Fibroblast of skin of abdomen (primary cell): ENCODE measurements at regions not wholly inside any gene's neighbourhood (a gene's known extent, or its start where the extent isn't known, plus 50 kb on each side); places are given as distances from the start of the nearest gene placed in this dataset.
"Not testable (repeated sequence)": the region's sequence is repeated elsewhere in the genome, so short reads cannot be mapped to it uniquely, and the experiment has no call there.

Experiments
- DNase-seq: peaks from one replicate; pipeline ENCODE4 v3.0.0-alpha.2; 2013

- DNase-seq = not testable (repeated sequence)
These were observed 84.7 kb downstream of the METTL2B start for GRCh38 chr7:128561116-128561722.

GRCh38 chr7:128562795-128563194 is 86.2 kb downstream of the METTL2B start:
- DNase-seq = not testable (repeated sequence)

DNA sequence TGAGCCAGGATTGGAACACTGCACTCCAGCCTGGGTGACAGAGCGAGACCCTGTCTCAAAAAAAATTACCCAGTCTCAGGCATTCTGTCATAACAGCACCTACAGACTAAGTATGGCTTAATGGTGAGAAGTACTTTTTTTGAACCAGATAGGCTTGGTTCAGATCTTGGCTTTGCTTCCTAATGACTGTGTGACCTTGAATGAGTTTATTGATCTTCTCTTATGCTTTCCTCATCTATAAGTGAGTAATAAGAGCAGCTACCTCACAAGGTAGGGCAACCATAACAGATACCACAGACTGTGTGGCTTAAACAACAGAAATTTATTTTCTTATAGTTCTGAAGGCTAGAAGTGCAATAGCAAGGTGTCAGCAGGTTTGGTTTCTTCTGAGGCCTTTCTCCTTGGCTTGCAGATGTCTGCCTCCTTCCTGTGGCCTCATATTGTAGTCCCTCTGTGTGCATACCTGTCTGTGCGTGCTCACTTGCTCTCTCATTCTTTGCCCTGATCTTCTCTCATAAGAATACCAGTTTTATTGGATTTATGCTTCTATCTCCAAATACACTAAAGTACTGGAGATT is 87.7 kb downstream of the METTL2B start:
- DNase-seq = not testable (repeated sequence)

DNA sequence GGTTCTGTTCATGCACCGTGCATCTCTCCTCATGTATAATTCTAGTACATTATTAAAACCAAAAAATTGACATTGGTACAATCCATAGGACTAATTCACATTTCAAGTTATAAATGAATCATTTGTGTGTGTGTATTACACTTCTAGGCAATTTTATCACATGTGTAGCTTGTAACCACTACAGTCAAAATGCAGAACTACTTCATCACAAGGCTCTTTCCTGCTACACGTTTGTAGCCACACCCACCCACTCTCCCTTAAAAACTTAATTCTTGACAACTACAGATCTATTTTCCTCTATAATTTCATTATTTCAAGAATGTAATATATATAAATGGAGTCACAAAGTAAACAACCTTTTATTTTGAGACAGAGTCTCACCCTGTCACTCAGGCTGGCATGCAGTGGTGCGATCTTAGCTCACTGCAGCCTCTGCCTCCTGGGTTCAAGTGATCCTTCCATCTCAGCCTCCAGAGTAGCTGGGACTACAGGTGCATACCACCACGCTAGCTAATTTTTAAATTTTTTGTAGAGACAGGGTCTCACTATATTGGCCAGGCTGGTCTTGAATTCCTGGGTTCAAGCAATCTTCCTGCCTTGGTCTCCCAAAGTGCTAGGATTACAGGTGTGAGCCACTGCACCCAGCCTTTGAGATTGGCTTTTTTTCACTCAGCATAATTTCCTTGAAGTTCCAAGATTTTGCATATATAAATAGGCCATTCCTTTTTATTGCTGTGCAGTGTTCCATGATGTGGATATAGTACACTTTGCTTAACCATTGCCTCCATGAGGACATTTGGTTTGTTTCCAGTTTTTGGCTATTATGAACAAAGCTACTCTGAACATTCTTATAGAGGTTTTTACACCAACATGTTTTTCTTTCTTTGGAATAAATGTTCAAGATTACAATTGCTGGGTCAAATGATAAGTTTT is 88.7 kb downstream of the METTL2B start:
- DNase-seq = not testable (repeated sequence)

DNA sequence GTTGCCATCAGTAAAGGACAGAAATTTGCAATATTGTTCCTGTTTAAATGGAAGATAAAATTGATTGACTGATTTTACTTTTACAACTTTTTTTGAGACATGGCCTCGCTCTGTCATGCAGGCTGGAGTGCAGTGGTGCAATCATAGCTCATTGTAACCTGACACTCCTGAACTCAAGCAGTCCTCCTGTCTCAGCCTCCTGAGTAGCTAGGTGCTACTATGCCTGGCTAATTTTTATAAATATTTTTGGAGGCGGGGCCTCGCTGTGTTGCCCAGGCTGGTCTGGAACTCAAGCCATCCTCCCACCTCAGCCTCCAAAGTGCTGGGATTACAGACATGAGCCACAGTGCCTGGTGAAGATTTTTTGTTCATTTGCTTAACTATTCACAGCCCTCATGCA is 96.8 kb upstream of the GARIN1A start:
- DNase-seq = not testable (repeated sequence)

DNA sequence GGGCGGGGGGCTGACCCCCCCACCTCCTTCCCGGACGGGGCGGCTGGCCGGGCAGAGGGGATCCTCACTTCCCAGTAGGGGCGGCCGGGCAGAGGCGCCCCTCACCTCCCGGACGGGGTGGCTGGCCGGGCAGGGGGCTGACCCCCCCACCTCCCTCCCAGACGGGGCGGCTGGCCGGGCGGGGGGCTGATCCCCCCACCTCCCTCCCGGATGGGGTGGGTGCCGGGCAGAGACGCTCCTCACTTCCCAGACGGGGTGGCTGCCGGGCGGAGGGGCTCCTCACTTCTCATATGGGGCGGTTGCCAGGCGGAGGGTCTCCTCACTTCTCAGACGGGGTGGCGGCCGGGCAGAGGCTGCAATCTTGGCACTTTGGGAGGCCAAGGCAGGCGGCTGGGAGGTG is 95.1 kb upstream of the GARIN1A start:
- not testable (repeated sequence) for DNase-seq

- not testable (repeated sequence) for DNase-seq
These were observed 92.2 kb upstream of the GARIN1A start for GRCh38 chr7:128579843-128580242.

DNA sequence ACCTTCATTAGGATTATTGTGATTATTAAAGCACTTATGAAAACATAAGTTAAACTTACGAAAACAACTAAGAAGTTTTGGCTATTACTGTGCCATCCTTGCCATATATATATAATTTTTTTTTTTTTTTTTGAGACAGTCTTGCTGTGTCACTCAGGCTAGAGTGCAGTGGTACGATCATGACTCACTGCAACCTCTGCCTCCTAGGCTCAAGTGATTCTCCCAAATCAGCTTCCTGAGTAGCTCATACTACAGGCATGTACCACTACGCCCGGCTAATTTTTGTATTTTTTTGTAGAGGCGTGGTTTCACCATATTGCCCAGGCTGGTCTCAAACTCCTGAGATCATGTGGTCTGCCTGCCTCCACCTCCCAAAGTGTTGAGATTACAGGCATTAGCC is 91.0 kb upstream of the GARIN1A start:
- peak; percentile 21 for DNase-seq

DNA sequence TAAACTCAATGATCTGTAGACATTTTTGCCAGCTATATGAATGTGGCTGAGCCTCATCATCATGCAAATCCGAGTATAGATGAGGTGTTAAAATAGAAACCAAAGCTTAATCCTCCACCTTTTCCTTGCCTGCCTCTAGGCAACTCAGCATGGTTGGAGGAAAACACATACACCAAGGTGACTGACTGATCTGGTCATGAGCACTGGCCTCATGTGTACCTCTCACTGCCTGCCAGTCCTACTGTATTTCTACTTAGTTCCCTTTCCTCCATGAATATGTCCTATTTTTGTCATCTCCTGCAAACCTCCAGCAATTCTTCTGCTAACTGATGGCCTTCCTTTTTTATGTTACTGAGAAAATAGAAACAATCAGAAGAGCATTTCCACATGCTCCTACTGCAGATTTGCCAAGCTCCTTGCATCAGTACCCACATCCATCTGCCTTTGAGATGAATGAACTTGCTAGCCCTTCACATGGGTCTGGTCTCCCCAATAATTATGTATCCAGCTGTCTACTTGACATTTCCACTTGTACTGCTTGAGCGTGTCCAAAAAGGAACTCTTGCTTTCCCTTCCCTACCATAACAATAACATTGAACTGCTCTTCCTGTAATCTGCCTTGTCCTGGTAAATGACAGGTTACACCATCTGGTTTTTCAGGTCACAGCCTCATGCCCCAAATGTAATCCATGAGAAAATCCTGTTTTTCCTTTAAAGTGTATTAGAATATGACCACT is 90.1 kb upstream of the GARIN1A start:
- not testable (repeated sequence) for DNase-seq

DNA sequence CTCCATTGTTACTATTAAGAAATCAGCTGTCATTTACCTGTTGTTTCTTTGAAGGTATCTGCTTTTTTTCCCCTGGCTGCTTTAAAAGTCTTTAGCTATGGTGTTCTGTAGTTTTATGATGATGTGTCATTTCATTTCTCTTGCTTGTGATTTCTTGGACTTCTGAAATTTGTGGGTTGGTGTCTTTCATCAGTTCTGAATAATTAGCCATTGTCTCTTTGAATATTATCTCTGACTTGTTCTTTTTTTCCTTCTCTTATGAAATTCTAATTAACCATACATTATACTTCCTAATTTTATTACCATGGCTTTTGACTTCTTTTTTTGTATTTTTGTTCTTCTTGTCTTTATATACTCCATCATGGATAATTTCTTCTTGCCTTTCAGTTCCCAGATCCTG is 85.4 kb upstream of the GARIN1A start:
- not testable (repeated sequence) for DNase-seq

DNA sequence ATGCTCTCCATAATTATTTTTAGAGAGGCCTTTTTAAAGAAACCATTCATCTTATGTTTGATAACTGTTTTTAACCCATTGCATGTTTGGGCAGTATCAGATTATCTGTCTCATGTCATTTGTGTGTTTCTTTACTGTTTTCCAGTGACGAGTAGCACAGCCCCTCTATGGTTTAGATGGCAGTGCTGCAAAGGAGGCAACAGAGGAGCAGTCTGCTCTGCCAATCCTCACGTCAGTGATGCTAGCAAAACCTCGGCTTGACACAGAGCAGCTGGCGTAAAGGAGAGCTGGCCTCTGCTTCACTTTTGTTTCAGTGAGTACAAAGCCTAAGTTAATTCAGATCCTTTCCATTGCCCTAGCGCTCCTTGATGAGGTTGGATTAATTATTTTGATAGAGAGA is 80.4 kb upstream of the GARIN1A start:
- DNase-seq = no peak

GRCh38 chr7:128592209-128592608 is 79.9 kb upstream of the GARIN1A start:
- not testable (repeated sequence) for DNase-seq

DNA sequence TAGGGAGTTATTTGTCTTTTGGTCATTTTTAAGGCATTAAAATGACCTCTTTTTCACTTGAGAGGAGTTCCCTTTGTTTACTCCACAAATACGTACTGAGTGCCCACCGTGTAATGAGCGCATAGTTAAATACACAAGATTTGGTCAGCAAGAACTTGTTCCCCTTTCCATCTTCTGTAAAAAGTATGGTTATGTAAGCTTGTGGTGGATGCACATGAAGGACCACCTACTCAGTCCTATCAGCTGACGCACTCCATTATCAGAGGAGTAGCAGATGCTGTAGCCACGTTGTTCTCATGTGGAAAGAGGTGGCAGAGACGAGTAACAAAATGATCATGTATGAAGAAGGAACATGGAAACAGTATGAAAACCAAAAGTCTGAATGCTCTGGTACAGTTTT is 78.0 kb upstream of the GARIN1A start:
- not testable (repeated sequence) for DNase-seq

DNA sequence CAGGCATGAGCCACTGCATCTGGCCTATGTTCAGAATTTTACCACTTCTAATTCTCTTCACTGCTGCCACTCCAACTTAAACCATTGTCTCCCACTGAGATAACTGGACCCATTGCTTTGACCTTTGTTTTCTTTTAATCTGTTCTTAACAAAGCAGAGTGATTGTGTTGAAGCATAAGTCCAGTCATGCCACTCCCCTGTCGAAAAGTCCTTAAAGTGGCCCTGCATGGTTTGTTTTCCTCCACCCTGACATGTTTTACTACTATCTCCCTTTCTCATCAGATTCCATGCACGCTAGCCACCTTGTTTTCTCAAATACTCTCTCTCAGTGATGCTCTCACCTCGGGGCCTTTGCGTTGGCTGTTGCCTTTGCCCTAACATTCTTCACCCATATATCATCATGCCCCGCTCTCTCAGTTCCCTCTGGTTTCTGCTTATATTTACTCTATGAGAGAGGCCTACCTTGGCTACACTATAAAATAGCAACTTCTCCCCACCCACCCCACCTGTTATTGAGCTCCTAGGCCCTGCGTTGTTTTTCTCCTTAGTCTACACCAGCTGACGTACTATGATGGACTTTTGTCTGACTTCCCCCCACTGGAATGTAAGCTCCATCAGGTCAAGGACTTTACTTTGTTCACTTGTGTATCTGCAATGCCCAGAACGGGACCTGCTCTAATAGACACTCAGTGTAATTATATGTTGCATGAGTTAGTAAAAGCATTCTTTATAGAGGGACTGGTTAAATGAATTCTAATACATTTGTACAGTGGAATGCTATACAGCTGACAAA is 75.6 kb upstream of the GARIN1A start:
- not testable (repeated sequence) for DNase-seq

GRCh38 chr7:128598946-128599345 is 73.1 kb upstream of the GARIN1A start:
- peak; percentile 42 for DNase-seq

- peak; percentile 55 for DNase-seq
These were observed 63.2 kb upstream of the GARIN1A start for GRCh38 chr7:128608678-128609421.

DNA sequence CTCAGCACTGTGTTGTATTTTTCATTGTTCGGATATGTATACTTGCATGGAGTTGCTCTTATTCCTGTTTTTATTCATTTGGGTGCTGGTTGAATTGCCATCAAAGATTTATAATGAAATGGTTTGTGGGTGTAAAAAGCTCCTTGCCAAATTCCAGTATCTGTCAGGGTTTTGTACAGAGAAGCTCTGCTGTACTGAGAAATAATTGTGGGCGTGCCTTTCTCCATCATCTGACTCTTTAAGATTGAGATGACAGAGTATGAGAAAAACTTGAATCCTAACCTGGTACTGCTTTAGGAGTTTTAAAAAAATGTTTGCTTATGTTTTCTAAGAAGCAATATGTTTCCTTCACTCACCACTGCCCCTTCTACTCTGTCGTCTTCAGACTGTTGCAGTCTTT is 58.7 kb upstream of the GARIN1A start:
- not testable (repeated sequence) for DNase-seq

DNA sequence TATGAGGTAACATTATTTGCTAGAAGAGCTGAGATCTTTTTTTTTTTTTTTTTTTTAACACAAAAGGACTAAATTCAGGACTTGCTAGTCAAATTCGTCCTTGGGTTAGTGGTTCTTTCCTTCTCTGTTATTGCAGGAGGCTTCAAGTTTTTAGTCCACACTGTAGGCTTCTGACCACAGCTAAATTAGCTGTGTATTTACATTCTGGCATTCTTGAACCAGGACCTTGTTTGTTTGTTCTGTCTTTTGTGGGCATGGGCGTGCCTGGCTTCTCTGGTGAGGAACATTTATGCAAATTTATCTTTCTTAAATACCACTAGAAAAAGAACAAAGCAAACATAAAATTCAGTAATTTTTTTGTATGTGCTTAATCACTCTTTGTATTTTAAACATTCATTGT is 57.3 kb upstream of the GARIN1A start:
- not testable (repeated sequence) for DNase-seq

DNA sequence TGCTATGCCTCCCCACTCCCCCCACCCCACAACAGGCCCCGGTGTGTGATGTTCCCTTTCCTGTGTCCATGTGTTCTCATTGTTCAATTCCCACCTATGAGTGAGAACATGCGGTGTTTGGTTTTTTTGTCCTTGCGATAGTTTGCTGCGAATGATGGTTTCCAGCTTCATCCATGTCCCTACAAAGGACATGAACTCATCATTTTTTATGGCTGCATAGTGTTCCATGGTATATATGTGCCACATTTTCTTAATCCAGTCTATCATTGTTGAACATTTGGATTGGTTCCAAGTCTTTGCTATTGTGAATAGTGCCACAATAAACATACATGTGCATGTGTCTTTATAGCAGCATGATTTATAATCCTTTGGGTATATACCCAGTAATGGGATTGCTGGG is 55.3 kb upstream of the GARIN1A start:
- not testable (repeated sequence) for DNase-seq
